IMR-90 (cell line): ENCODE measurements at regions not wholly inside any gene's neighbourhood (a gene's known extent, or its start where the extent isn't known, plus 50 kb on each side); places are given as distances from the start of the nearest gene placed in this dataset.

Source experiments
- CEBPB ChIP-seq: IDR thresholded peaks from 2 replicates; pipeline ENCODE4 v1.6.1; 2012; ENCODE audit warnings: low read depth, low read length, improper control_type of control experiment
- CTCF ChIP-seq: conservative IDR thresholded peaks from 2 replicates; pipeline ENCODE4 v1.5.1; 2012; ENCODE audit warnings: mild to moderate bottlenecking, low read depth, low read length, improper control_type of control experiment
- POLR2A ChIP-seq: IDR thresholded peaks from 2 replicates; pipeline ENCODE4 v1.6.1; 2012; ENCODE audit warnings: mild to moderate bottlenecking, low read depth, low read length
- RFX5 ChIP-seq: IDR thresholded peaks from 2 replicates; pipeline ENCODE4 v1.8.0; 2012; ENCODE audit warnings: low read depth, mild to moderate bottlenecking, low read length, moderate library complexity
- TF ChIP-seq, protein P1 (sequence below): fragments of 150-350 bp; IDR thresholded peaks from 2 replicates; pipeline ENCODE4 v1.6.1; 2017; ENCODE audit warnings: mild to moderate bottlenecking, antibody characterized with exemption, low read length, low read depth

GRCh38 chr6:92043777-92044176, 1375.6 kb downstream of the EPHA7 start:
- TF ChIP-seq RFX5 (no peak), POLR2A (no peak), CTCF (no peak), CEBPB (no peak)
- TF ChIP-seq, protein P1, sequence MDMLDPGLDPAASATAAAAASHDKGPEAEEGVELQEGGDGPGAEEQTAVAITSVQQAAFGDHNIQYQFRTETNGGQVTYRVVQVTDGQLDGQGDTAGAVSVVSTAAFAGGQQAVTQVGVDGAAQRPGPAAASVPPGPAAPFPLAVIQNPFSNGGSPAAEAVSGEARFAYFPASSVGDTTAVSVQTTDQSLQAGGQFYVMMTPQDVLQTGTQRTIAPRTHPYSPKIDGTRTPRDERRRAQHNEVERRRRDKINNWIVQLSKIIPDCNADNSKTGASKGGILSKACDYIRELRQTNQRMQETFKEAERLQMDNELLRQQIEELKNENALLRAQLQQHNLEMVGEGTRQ: no peak
